HG03159 (cell line): ENCODE measurements at regions not wholly inside any gene's neighbourhood (a gene's known extent, or its start where the extent isn't known, plus 50 kb on each side); places are given as distances from the start of the nearest gene placed in this dataset.

Source experiments
- ATAC-seq: cut with Tn5 transposase; IDR thresholded peaks from one replicate; pipeline ENCODE4 v1.9.1; 2021; ENCODE audit warnings: mild to moderate bottlenecking, moderate library complexity; ENCODE audit not compliant: unreplicated experiment

DNA sequence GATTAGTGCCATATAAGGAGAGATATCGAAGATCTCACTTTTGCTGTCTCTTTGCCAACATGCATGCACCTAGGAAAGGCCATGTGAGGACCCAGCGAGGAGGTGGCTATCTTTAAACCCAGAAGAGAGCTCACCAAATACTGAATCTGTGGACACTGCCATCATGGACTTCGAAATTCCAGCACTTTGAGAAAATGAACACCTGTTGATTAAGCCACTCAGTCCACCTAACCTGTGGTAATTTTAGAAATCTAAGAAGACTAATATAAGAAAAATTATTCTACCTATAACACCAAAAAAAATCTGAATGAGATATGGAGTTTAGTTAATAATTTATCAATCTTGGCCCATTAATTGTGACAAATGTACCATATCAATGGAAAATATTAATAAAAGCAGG lies 193.6 kb upstream of the CARD18 start:
- ATAC-seq: no peak

DNA sequence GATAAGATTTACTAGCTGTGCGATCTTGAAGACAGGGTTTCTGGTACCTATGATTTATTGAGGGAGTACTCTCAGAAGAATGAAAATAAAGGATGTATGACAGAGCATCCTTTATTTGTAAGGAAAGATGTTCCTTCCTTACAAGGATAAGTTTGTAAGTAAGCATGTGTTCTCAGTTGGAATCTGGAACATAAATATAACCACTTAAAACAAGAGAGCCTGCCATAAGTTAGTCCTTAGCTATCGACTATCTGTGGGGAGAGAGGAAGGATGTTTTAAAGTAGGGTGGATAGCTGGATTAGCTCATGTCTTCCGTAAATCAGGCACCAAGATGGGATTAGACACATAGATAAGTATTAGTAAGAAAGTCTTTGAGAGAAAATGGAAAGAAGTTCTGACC lies 192.6 kb upstream of the CARD18 start:
- no peak for ATAC-seq

DNA sequence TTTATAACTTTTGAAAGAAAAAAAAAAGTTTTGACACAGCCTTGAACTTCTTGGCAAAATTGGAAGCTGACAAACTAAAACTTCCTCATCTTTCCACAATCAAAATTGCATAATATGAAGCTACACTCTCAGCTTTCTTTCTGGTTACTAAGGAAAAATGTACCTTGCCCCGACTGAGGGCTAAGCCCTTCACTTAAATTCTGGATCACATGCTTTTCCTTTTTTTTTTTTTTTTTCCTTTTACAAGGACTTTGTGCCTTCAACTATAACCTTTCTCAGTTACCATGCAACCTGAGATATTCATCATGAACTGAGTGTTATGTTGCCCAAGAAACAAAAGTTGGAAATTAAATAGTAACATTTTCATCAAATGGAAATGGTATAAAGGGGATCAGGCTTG lies 188.5 kb upstream of the CARD18 start:
- no peak for ATAC-seq

DNA sequence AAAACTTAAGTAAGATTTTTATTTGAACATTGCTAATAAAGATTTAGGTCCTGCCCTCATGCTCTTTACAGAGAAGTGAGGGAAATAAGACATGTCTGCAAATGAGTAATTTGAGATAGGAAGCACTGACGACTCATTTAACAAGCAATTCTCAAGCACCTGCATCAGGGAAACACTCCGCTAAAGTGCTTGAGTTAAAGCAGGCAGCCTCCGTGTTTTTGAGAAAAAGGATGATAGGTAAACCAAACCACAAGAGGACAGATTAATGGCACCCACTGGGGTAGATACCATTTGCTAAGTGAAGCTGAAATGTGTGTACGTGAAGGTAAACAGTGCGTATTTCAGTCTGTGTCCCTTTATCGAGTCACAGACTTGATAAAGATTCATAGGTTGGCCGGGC lies 184.6 kb upstream of the CARD18 start:
- ATAC-seq: no peak

DNA sequence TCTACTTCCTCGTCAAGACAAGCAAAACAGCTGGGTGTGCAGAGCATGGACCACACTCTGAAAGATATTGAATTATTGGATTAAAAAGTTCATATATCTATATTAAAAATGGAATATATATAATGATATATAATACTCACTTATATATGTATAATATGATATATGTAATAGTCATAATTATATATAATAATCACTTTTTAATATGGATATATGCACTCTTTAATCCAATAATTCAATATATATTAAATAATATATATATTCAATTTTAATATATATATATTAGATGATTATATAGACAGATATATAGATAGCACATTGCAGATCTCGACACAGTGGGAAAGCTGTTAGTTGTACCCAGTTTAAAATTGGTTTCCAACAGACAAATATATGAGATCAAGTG lies 182.1 kb upstream of the CARD18 start:
- no peak for ATAC-seq

DNA sequence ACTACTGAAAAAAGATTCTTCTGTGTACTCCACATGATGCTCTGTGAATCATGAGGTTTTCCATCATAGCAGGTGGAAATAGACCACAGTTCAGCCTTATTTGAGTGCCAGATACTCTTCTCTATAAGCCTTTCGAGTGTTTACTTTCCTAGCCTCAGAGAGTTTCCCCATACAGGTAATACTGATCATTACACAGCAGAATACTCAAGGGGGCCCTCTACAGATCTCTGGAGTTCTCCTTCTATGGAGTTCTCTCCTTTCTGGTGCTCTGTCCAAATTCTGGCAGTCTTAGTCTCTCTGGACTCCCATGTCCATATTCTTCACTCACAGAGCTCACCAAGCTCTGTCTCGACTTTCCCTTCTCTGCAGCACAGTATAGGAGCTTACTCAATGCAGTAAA lies 175.7 kb upstream of the CARD18 start:
- no peak for ATAC-seq

DNA sequence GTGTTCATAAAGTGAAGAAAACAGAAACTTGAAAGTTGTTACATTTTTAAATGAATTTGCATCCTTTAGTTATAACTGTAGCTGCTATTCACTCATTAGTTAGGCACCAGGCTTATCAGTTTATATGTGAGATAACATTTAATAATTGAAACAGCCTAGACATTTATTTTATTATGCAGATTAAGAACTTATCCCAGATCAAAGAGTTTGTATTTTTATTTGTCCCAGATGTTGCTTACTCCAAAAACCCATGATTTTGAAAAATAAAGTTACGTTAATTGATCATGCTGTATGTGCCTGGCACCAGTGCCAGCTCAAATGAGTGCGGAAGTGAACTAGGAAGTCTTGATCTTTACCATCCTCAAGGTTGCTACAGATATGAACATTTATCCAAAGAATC lies 172.7 kb upstream of the CARD18 start:
- no peak for ATAC-seq

DNA sequence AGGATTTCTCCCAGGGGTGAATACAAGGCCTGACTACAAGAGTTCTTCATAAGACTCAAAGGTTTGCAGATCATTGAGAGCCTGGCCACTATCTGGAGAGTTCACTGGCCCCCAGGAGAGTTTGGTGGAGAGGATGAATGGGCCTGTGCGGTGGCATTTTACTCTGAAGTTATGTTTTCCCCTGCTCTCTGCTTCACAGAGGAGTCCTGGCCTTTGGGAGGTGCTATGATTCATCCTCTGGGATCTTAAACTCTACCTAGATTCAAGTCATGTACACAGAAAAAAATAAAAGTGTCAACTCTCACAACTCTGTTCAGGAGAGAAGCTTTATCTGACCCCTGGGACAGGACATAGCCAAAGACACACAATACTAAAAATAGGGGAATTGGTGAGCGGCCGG lies 159.1 kb upstream of the CARD18 start:
- ATAC-seq: no peak

DNA sequence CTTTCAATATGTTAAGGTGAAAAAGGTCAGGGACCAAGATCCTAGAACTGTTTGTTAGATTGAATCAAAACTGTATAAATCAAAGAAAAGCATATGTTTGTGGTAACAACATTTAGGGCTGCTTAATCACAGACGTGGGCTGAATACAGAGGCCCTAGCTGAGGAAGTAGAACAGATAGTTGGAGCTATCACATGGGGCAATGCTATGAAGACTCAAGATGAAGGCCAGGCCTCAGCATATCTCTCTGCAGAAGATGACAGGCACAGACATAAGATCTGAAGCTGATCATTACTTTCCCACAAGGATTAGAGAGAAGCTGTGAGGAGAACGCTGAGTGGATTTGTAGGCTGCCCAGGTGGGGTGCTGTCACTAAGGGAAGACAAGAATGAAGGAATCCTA lies 158.6 kb upstream of the CARD18 start:
- no peak for ATAC-seq

DNA sequence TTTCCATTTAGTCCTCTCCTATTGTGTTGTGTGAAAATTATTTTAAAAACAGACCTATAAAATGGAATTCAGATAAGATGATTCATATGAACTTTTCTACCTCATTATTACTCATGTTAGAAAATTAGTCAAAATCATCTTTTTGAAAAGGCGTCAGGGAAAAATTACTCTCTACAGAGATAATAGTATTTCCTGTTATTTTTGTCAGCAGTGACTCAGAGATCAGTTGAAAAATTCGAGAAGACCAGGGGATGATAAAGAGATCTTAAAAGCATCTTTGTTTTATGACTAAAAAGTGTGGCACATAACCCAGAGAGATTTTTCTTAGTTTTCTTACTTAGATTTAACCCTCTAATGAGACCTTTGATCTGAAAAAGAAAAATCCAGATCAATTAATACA lies 157.9 kb upstream of the CARD18 start:
- ATAC-seq: no peak

DNA sequence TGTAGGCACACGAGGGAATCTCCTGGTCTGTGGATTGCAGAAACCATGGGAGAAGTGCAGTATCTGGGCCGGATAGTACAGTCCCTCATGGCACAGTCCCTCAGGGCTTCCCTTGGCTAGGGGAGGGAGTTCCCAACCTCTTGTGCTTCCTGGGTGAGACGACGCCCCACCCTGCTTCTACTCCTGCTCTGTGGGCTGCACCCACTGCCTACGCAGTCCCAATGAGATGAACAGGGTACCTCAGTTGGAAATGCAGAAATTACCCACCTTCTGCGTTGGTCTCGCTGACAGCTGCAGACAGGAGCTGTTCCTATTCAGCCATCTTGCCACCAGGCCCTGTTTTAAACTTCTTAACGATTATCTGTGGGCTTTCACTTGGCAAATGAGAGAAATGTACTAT lies 157.2 kb upstream of the CARD18 start:
- ATAC-seq: no peak

DNA sequence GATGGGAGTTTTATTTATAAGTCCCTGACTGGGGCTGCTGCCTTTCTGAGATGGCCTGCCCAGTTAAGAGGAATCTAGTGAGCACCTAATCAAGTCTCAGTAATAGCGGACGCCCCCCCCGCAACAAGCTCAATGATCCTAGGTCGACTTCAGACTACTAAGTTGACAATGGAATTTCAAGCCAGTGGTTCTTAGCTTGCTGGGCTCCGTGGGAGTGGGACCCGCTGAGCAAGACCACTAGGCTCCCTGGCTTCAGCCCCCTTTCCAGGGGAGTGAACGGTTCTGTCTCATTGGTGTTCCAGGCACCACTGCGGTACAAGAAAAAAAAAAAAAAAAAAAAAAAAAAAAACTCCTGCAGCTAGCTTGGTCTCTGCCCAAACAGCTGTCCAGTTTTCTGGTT lies 156.8 kb upstream of the CARD18 start:
- no peak for ATAC-seq

DNA sequence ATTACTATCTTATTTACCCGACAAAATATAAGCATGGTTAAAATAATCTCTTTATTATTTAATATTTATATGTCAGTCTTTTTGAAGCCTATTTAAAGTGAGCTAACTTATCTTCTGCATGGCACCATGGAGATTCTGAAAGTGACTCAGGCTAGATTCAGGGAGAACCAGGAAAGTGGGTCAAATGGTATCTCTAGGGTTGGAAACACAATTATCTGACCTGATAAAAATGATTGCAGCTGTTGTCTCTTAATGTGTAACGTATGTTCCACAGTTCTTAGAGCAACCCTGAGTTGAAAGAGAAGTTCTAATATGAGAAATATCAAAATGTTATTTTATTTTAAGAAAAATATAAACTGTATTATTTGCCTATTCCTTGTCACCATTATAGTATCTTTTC lies 143.1 kb upstream of the CARD18 start:
- ATAC-seq: no peak

DNA sequence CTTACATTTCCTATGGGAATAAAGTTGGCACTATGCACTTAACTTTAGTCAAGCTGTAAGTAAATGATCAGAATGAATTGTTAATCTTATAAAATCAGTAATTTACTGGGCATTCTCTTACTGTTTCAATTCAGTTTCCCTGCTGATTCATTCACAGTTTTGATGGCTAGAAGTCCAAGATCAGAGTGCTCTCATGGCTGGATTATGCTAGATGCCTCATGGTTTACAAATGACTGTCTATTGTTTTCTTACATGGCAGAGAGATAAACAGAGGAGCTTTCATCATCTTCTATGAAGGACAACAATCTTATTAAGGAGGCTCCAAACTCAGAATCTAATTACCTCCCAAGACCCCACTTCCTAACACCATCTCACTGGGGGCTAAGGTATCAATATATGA lies 135.1 kb upstream of the CARD18 start:
- ATAC-seq: no peak

DNA sequence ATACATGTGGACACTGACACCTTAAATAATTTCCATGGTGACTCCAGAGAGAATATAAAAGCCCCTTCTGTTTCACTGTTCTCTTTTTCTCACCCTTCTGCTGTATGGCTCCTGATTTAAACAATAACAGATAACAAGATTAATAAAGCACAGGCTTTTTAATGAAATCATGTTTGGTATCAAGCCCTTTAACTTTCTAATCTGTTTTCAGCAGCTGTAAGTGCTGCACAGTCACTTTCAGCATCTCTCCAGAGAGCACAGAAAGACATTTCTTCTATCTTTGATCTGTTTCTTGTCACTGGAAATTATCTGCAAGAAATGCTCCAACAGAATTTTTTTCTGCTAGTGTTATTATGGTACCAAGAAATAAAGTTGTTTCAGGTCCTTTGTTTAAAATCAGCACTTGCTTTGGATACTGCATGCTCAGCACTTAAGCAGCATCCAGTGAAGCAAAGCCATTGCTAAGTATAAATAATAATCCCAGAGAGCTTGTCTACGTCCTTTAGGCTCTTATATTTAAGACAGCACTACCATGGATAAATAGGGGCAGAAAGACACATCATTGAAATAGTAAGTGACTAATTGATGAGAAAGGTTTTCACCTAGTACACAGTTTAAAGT lies 134.2 kb upstream of the CARD18 start:
- no peak for ATAC-seq

DNA sequence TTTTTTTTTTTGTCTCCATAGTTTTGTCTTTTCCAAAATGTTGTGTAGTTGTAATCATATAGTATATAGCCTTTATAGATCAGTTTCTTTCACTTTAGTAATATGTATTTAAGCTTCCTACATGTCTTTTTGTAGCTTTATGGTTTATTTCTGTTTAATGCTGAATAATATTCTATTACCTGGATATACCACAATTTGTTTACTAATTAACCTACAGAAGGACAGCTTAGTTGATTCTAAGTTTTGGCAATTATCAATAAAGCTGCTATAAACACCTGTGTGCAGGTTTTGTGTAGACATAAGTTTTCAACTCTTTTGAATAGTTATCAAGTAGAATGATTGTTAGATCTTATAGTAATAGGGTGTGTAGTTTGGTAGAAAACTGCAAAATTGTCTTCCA lies 130.3 kb upstream of the CARD18 start:
- ATAC-seq: no peak

DNA sequence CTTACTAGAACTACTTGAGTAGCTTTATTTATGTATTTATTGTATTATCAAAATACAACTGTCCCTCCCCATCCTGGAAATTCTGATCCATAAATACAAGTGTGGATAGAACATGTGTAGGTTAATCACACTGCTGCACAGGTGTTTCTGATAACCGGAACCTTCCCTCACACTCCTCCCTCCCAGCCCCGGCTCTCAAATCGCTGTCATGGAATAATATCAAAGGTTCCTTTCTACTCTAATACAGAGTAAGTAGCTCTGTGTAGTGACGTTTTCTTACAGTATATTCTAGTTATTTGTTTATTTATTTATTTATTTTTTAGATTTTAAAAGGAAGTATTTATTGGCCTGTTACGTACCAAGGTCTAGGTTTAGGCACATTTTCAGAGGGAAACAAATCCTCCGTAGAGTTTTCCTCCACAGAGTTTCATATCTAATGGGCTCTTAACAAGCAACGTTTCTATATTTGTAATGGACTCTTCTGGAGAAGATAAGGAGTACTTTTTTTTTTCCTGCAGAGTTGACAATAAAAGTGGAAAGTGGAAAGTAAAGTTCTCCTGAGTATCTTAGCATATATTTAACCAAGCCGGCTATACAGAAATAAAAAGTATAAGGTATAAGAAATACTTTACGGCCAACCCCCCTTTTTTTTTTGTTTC lies 129.0 kb upstream of the CARD18 start:
- ATAC-seq: no peak

DNA sequence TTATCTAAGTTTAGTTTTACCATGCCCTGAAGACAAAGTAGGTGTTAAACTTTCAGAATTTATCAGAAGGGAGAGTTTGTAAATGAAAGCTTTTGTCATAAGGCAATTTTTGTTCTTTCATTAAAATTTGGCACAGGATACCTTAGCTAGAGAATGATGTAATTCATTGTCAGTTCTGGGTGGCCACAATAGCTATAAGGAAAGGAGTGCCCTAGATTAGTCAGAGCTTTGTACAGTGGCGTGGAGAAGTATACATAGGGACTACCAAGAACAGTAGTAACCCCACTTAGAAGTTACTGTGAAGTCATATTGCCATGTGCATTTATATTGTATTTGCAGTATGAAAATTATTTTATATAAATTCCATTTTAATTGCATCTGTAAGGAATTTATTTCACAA lies 126.3 kb upstream of the CARD18 start:
- no peak for ATAC-seq

DNA sequence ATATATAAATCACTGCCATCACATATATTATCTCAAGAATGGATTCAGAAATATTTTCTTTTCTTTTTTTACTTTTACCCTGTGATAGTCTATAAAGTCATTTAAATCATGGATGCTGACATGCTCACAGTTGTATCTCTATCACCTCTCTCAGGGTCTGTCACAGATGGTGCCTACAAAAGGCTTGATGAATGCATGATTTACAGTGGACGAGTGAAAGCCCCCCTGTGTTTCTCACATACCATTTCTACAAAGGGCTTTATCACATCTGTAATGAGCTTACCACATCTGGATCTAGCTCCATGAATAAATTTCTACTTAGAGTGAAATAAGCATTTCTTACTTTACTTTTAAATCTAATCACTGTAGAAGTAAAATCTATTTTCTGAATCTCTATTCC lies 121.4 kb upstream of the CARD18 start:
- no peak for ATAC-seq

DNA sequence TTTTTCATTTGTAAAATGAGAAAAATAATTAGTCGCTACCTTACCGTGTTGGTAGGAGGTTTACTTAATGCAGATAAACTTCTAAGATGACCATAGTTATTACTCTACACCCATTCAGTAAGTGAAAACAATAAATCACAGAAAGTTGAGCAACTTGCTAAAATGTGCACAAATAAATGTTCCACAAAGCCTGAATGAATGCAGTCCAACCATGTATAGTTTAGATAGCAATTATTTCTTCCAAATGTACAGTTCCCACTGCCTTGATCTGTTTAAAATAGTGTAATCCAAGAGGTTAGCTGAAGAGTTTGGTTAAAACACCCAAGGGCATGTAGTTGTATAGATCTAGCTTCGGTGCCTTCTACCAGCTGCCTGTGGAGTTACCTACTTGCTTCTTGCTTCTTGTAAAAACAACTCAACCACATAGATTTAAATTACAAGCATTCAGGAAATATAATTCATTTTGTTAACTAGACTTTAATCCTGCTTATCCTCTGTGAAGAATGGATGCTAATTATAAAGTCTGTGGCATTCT lies 106.3 kb upstream of the CARD18 start:
- ATAC-seq: no peak

DNA sequence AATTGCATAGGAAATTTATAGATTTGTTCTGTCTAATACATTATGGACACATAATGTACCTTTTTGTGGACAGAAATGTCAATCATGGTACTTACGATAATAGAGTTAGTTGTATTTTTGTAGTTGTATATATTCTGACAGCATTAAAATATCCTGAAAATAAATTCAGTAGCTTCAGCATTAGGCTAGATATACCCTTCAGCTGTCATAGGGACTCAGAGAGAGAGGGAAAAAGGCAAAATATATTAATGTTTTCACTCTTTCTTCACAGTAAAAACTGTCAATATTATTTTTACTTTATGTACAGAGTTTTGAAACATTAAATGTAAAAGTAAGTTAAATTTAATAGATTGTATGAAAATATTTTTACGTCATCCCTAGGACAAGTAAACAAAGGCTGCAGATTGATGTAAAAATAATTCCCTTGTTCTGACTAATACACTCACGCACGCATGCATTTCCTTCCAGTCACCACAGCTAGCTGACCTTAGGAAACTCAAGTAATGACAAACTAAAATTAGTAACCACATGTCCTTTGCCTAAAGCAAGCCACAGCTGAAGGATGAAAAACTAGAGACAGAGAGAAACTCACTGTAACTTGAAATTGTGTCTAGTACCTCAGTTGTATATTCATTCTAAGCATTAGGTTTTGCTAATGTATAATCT lies 104.7 kb upstream of the CARD18 start:
- ATAC-seq: no peak

DNA sequence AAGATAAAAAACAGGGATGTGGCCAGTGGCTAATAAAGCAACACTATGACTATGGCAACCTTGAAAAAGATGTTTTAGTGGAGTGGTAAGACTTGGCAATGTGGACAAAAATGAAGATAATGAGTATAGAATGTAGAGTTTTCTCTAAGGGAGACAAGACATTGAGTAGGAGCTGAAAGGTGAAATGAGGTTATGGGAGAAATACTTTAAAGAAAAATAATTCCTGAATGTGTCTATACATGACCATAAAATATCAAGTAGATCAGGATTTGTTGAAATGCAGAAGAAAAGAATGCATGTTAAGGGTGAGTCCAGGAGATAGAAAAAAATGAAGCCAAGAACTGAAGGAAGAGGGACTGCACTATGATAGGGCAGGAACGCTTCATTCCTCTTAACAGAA lies 101.6 kb upstream of the CARD18 start:
- ATAC-seq: no peak
